ENCODE measurements at regions not wholly inside any gene's neighbourhood (a gene's known extent, or its start where the extent isn't known, plus 50 kb on each side); places are given as distances from the start of the nearest gene placed in this dataset.

DNA sequence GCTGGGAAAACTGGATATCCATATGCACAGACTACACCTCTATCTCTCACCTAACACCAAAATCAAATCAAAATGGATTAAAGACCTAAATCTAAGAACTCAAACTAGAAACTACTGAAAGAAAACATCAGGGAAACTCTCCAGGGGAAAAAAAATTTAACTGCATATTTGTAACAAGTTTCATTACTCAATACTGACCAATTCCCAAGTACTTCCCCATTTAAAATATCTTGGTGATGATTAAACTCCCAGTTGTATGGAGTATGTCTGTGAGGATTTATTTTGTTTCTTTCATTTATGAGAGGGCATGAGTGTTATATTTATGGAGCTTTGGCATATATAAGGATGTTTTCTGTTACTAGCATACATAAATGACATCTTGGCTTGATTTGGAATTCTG lies 112.3 kb upstream of the IL15 start:
- Histone ChIP-seq H3K4me1 (no peaks in the 10 kb centered on the region), H3K27me3 (no peaks in the 10 kb centered on the region), H3K9me3 (peaks cover 0 to 5% (median 2%) of the 10 kb centered on the region in 4 donors), H3K27ac (no peak overlapping the region), H3K36me3 (no peaks in the 10 kb centered on the region), H3K4me3 (no peak overlapping the region)
- TF ChIP-seq POLR2AphosphoS5 (IDR thresholded peaks at IDR 0.05), result no peak
- TF ChIP-seq EP300 (IDR thresholded peaks at IDR 0.05), result no peak
- TF ChIP-seq CTCF (IDR thresholded peaks at IDR 0.05), result no peak
- TF ChIP-seq POLR2A (IDR thresholded peaks at IDR 0.05), result no peak
- DNase-seq (no peak), ATAC-seq (ENCODE audit: low FRiP score in 2 of 2) (no peak)

- 75 to 92% methylated on average over 2 of the region's 2 CpGs for WGBS, 2 donors
- no peak for ATAC-seq (ENCODE audit: low FRiP score in 2 of 2)
These were observed 111.5 kb upstream of the IL15 start for GRCh38 chr4:141524841-141525240.

GRCh38 chr4:141530627-141531026 lies 105.8 kb upstream of the IL15 start:
- Histone ChIP-seq H3K9me3 (peaks cover 0 to 5% (median 2%) of the 10 kb centered on the region in 4 donors), H3K27ac (no peak overlapping the region), H3K27me3 (no peaks in the 10 kb centered on the region), H3K4me3 (no peak overlapping the region), H3K36me3 (no peaks in the 10 kb centered on the region), H3K4me1 (no peaks in the 10 kb centered on the region)
- DNase-seq (no peak), ATAC-seq (ENCODE audit: low FRiP score in 2 of 2) (no peak)
- no peak for TF ChIP-seq POLR2A (IDR thresholded peaks at IDR 0.05)
- no peak for TF ChIP-seq POLR2AphosphoS5 (IDR thresholded peaks at IDR 0.05)
- no peak for TF ChIP-seq CTCF (IDR thresholded peaks at IDR 0.05)
- no peak for TF ChIP-seq EP300 (IDR thresholded peaks at IDR 0.05)
- WGBS, 2 donors, result 83 to 87% methylated on average over 4 of the region's 4 CpGs

More at GRCh38 chr4:141524841-141525240, 111.5 kb upstream of the IL15 start:
- Histone ChIP-seq H3K27me3 (no peaks in the 10 kb centered on the region), H3K36me3 (no peaks in the 10 kb centered on the region), H3K4me3 (no peak overlapping the region), H3K9me3 (peaks cover 0 to 5% (median 2%) of the 10 kb centered on the region in 4 donors), H3K4me1 (no peaks in the 10 kb centered on the region), H3K27ac (no peak overlapping the region)
- no peak for TF ChIP-seq POLR2A (IDR thresholded peaks at IDR 0.05)
- TF ChIP-seq POLR2AphosphoS5 (IDR thresholded peaks at IDR 0.05), result no peak
- TF ChIP-seq CTCF (IDR thresholded peaks at IDR 0.05), result no peak
- TF ChIP-seq EP300 (IDR thresholded peaks at IDR 0.05), result no peak
- no peak for DNase-seq

- no peak for TF ChIP-seq POLR2A (IDR thresholded peaks at IDR 0.05)
- no peak for TF ChIP-seq EP300 (IDR thresholded peaks at IDR 0.05)
- TF ChIP-seq POLR2AphosphoS5 (IDR thresholded peaks at IDR 0.05), result no peak
- TF ChIP-seq CTCF (IDR thresholded peaks at IDR 0.05), result no peak
- Histone ChIP-seq H3K36me3 (no peaks in the 10 kb centered on the region), H3K4me3 (no peak overlapping the region), H3K27me3 (no peaks in the 10 kb centered on the region), H3K27ac (no peak overlapping the region), H3K4me1 (no peaks in the 10 kb centered on the region), H3K9me3 (peaks cover 0 to 7% (median 0%) of the 10 kb centered on the region in 4 donors)
- DNase-seq (no peak), ATAC-seq (ENCODE audit: low FRiP score in 2 of 2) (no peak)
- WGBS, 2 donors, result 75% methylated on average over 2 of the region's 2 CpGs
These were observed 101.4 kb upstream of the IL15 start for GRCh38 chr4:141534985-141535384.

DNA sequence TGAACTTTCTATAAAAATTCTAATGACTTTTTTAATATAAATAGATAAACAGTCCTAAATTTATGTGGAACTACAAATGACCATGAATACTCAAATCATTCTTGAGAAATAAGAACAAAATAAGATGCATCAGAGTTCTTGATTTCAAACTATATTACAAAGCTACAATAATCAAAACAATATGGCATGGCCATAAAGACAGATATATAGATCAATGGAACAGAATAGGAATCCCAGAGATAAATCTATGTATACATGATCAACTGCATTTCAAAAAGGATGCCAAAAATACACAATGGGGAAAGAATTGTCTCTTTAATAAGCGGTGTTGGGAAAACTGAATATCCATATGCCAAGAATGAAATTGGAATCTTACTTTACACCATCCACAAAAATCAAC lies 98.4 kb upstream of the IL15 start:
- H3K9me3 ChIP-seq, result peaks cover 0 to 7% (median 0%) of the 10 kb centered on the region in 4 donors
- TF ChIP-seq POLR2A (IDR thresholded peaks at IDR 0.05), result no peak
- no peak for TF ChIP-seq POLR2AphosphoS5 (IDR thresholded peaks at IDR 0.05)
- no peak for TF ChIP-seq CTCF (IDR thresholded peaks at IDR 0.05)
- TF ChIP-seq EP300 (IDR thresholded peaks at IDR 0.05), result no peak
- H3K27me3 ChIP-seq, result no peaks in the 10 kb centered on the region
- H3K36me3 ChIP-seq, result no peaks in the 10 kb centered on the region
- DNase-seq (no peak), ATAC-seq (ENCODE audit: low FRiP score in 2 of 2) (no peak)
- H3K4me3 ChIP-seq, result no peak overlapping the region
- 93 to 100% methylated on average over 1 of the region's 1 CpG for WGBS, 2 donors
- H3K4me1 ChIP-seq, result no peaks in the 10 kb centered on the region
- no peak overlapping the region for H3K27ac ChIP-seq
